Gastrocnemius medialis (tissue), 4 donors: ENCODE measurements at regions not wholly inside any gene's neighbourhood (a gene's known extent, or its start where the extent isn't known, plus 50 kb on each side); places are given as distances from the start of the nearest gene placed in this dataset.

Experiments used
- POLR2A ChIP-seq, 2 donors: fragments of 450-650 bp; IDR thresholded peaks; one replicate each; pipeline ENCODE4 v1.6.1; 2017; ENCODE audit warnings: antibody characterized with exemption in 2 of 2, mild to moderate bottlenecking in 2 of 2, moderate library complexity in 2 of 2
- TF ChIP-seq, protein P1 (sequence below), 5 experiments: fragments of 450-650 bp in 3 of 5; fragments of 200-600 bp in 2 of 5; sonication (generic) in 2 of 5; IDR thresholded peaks in 4 of 5; conservative IDR thresholded peaks in 1 of 5; 1 replicate in 4 of 5; 2 replicates in 1 of 5; pipeline ENCODE4 v1.5.1; 2016 to 2019; ENCODE audit warnings: antibody characterized with exemption in 5 of 5, mild to moderate bottlenecking in 3 of 5, moderate library complexity in 3 of 5

GRCh38 chr6:170106906-170107525, 183.9 kb downstream of the DLL1 start:
- TF ChIP-seq, protein P1, sequence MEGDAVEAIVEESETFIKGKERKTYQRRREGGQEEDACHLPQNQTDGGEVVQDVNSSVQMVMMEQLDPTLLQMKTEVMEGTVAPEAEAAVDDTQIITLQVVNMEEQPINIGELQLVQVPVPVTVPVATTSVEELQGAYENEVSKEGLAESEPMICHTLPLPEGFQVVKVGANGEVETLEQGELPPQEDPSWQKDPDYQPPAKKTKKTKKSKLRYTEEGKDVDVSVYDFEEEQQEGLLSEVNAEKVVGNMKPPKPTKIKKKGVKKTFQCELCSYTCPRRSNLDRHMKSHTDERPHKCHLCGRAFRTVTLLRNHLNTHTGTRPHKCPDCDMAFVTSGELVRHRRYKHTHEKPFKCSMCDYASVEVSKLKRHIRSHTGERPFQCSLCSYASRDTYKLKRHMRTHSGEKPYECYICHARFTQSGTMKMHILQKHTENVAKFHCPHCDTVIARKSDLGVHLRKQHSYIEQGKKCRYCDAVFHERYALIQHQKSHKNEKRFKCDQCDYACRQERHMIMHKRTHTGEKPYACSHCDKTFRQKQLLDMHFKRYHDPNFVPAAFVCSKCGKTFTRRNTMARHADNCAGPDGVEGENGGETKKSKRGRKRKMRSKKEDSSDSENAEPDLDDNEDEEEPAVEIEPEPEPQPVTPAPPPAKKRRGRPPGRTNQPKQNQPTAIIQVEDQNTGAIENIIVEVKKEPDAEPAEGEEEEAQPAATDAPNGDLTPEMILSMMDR (IDR thresholded peaks at IDR 0.05 in 4 of 5, conservative IDR thresholded peaks at IDR 0.05 in 1 of 5), result no peak
- TF ChIP-seq POLR2A (IDR thresholded peaks at IDR 0.05), result no peak
